Activated CD4-positive, alpha-beta memory T cell treated with anti-CD3 and anti-CD28 coated beads, Interleukin-2, amount 10 ng/mL, durations not matched to agents 7 days and 5 days (primary cell): ENCODE measurements at regions not wholly inside any gene's neighbourhood (a gene's known extent, or its start where the extent isn't known, plus 50 kb on each side); places are given as distances from the start of the nearest gene placed in this dataset.

Experiments used
- CTCF ChIA-PET: fragments of 350-600 bp; sonication (Branson Sonifier 250); formaldehyde crosslinking; loops from one replicate; lab custom pipeline; 2021; ENCODE audit warnings: antibody characterized with exemption, inconsistent platforms; lab: Charles Lee
- POLR2A ChIA-PET: fragments of 350-600 bp; sonication (Branson Sonifier 250); formaldehyde crosslinking; loops from one replicate; lab custom pipeline; 2021; ENCODE audit warnings: antibody characterized with exemption; lab: Charles Lee
- DNase-seq: peaks from one replicate; pipeline ENCODE4 v3.0.0-alpha.2; 2020
- H3K27ac Mint-ChIP-seq: one replicate; pipeline ENCODE4 v1.8.0; 2021; ENCODE audit warnings: mild to moderate bottlenecking, mixed read lengths
- H3K27me3 Mint-ChIP-seq: one replicate; pipeline ENCODE4 v1.8.0; 2021; ENCODE audit warnings: mixed read lengths
- H3K36me3 Mint-ChIP-seq: one replicate; pipeline ENCODE4 v1.8.0; 2021; ENCODE audit warnings: low read depth, mixed read lengths
- H3K4me1 Mint-ChIP-seq: one replicate; pipeline ENCODE4 v1.8.0; 2021; ENCODE audit warnings: mixed read lengths
- H3K4me3 Mint-ChIP-seq: one replicate; pipeline ENCODE4 v1.8.0; 2021; ENCODE audit warnings: mild to moderate bottlenecking, mixed read lengths
- H3K9me3 Mint-ChIP-seq: one replicate; pipeline ENCODE4 v1.8.0; 2021; ENCODE audit warnings: mixed read lengths

- H3K4me1 Mint-ChIP-seq = no peaks in the 10 kb centered on the region
- DNase-seq = no peak
- no peak overlapping the region for H3K27ac Mint-ChIP-seq
- no peaks in the 10 kb centered on the region for H3K36me3 Mint-ChIP-seq
- ChIA-PET POLR2A (no interaction called here), CTCF (interaction anchor here (1.1 to 2.3 kb wide), 3 partner anchors 14 to 637 kb away, joined by 3 to 13 read pairs (median 7); no protein-coding TSS in a partner anchor)
- no peaks in the 10 kb centered on the region for H3K27me3 Mint-ChIP-seq
- H3K4me3 Mint-ChIP-seq = no peak overlapping the region
- H3K9me3 Mint-ChIP-seq = no peaks in the 10 kb centered on the region
Observed at GRCh38 chr7:18320422-18320821, 175.1 kb upstream of the HDAC9 start.

GRCh38 chr7:18320971-18321567, 174.5 kb upstream of the HDAC9 start:
- H3K36me3 Mint-ChIP-seq = no peaks in the 10 kb centered on the region
- H3K4me3 Mint-ChIP-seq = no peak overlapping the region
- no peak overlapping the region for H3K27ac Mint-ChIP-seq
- H3K27me3 Mint-ChIP-seq = no peaks in the 10 kb centered on the region
- no peak for DNase-seq
- ChIA-PET POLR2A (no interaction called here), CTCF (interaction anchor here (1.2 to 2.3 kb wide), 4 partner anchors 550 to 637 kb away, joined by 3 to 13 read pairs (median 6); no protein-coding TSS in a partner anchor)
- no peaks in the 10 kb centered on the region for H3K9me3 Mint-ChIP-seq
- no peaks in the 10 kb centered on the region for H3K4me1 Mint-ChIP-seq

GRCh38 chr7:18330548-18330947, 165.0 kb upstream of the HDAC9 start:
- Mint-ChIP-seq H3K4me1 (no peaks in the 10 kb centered on the region), H3K36me3 (no peaks in the 10 kb centered on the region)

GRCh38 chr7:18336626-18337025, 158.9 kb upstream of the HDAC9 start:
- Mint-ChIP-seq H3K27ac (no peak overlapping the region), H3K9me3 (peaks cover 3% of the 10 kb centered on the region), H3K4me1 (no peaks in the 10 kb centered on the region), H3K27me3 (peaks cover 2% of the 10 kb centered on the region), H3K36me3 (no peaks in the 10 kb centered on the region), H3K4me3 (no peak overlapping the region)
- ChIA-PET POLR2A (no interaction called here), CTCF (no interaction called here)
- DNase-seq = no peak

More at GRCh38 chr7:18330548-18330947, 165.0 kb upstream of the HDAC9 start:
- POLR2A ChIA-PET = no interaction called here
- Mint-ChIP-seq H3K4me3 (no peak overlapping the region), H3K27ac (no peak overlapping the region), H3K9me3 (no peaks in the 10 kb centered on the region), H3K27me3 (no peaks in the 10 kb centered on the region)
- CTCF ChIA-PET = no interaction called here
- DNase-seq = no peak

GRCh38 chr7:18337048-18337809, 158.3 kb upstream of the HDAC9 start:
- H3K9me3 Mint-ChIP-seq = peaks cover 3% of the 10 kb centered on the region
- no peak overlapping the region for H3K27ac Mint-ChIP-seq
- ChIA-PET CTCF (no interaction called here), POLR2A (no interaction called here)
- H3K4me3 Mint-ChIP-seq = no peak overlapping the region
- no peaks in the 10 kb centered on the region for H3K36me3 Mint-ChIP-seq
- H3K4me1 Mint-ChIP-seq = no peaks in the 10 kb centered on the region
- H3K27me3 Mint-ChIP-seq = peaks cover 5% of the 10 kb centered on the region
- DNase-seq = no peak

- peaks cover 3% of the 10 kb centered on the region for H3K9me3 Mint-ChIP-seq
Observed at GRCh38 chr7:18338910-18339523, 156.5 kb upstream of the HDAC9 start.

GRCh38 chr7:18341756-18342155, 153.8 kb upstream of the HDAC9 start:
- Mint-ChIP-seq H3K4me1 (no peaks in the 10 kb centered on the region), H3K27me3 (peaks cover 16% of the 10 kb centered on the region), H3K4me3 (no peak overlapping the region), H3K9me3 (peaks cover 3% of the 10 kb centered on the region), H3K36me3 (no peaks in the 10 kb centered on the region), H3K27ac (no peak overlapping the region)
- ChIA-PET CTCF (no interaction called here), POLR2A (no interaction called here)
- DNase-seq = no peak

More at GRCh38 chr7:18338910-18339523, 156.5 kb upstream of the HDAC9 start:
- H3K4me3 Mint-ChIP-seq = no peak overlapping the region
- peaks cover 7% of the 10 kb centered on the region for H3K27me3 Mint-ChIP-seq
- H3K4me1 Mint-ChIP-seq = no peaks in the 10 kb centered on the region
- H3K27ac Mint-ChIP-seq = no peak overlapping the region
- no peak for DNase-seq
- no peaks in the 10 kb centered on the region for H3K36me3 Mint-ChIP-seq
- ChIA-PET CTCF (no interaction called here), POLR2A (no interaction called here)

- peaks cover 3% of the 10 kb centered on the region for H3K9me3 Mint-ChIP-seq
- POLR2A ChIA-PET = interaction anchor here (0.6 kb wide), 1 partner anchor 22 kb away, joined by 3 read pairs; no protein-coding TSS in a partner anchor
- H3K4me3 Mint-ChIP-seq = no peak overlapping the region
- DNase-seq = no peak
- CTCF ChIA-PET = interaction anchor here (3.3 kb wide), 1 partner anchor 573 kb away, joined by 15 read pairs; no protein-coding TSS in a partner anchor
- peaks cover 17% of the 10 kb centered on the region for H3K27me3 Mint-ChIP-seq
- H3K36me3 Mint-ChIP-seq = no peaks in the 10 kb centered on the region
- no peak overlapping the region for H3K27ac Mint-ChIP-seq
- no peaks in the 10 kb centered on the region for H3K4me1 Mint-ChIP-seq
Observed at GRCh38 chr7:18343047-18343446, 152.5 kb upstream of the HDAC9 start.

GRCh38 chr7:18344536-18344935, 151.0 kb upstream of the HDAC9 start:
- peaks cover 3% of the 10 kb centered on the region for H3K9me3 Mint-ChIP-seq
- H3K27ac Mint-ChIP-seq = no peak overlapping the region
- no peak overlapping the region for H3K4me3 Mint-ChIP-seq
- H3K36me3 Mint-ChIP-seq = no peaks in the 10 kb centered on the region
- DNase-seq = no peak
- ChIA-PET CTCF (interaction anchor here (3.3 kb wide), 1 partner anchor 575 kb away, joined by 15 read pairs; no protein-coding TSS in a partner anchor), POLR2A (no interaction called here)
- H3K27me3 Mint-ChIP-seq = peaks cover 17% of the 10 kb centered on the region
- no peaks in the 10 kb centered on the region for H3K4me1 Mint-ChIP-seq

GRCh38 chr7:18345641-18346234, 149.8 kb upstream of the HDAC9 start:
- H3K27ac Mint-ChIP-seq = no peak overlapping the region
- ChIA-PET CTCF (interaction anchor here (0.8 to 3.3 kb wide), 3 partner anchors 12 to 665 kb away, joined by 3 to 15 read pairs (median 3); no protein-coding TSS in a partner anchor), POLR2A (no interaction called here)
- peaks cover 3% of the 10 kb centered on the region for H3K9me3 Mint-ChIP-seq
- H3K4me3 Mint-ChIP-seq = no peak overlapping the region
- H3K27me3 Mint-ChIP-seq = peaks cover 19% of the 10 kb centered on the region
- no peaks in the 10 kb centered on the region for H3K4me1 Mint-ChIP-seq
- DNase-seq = peak; percentile 25
- H3K36me3 Mint-ChIP-seq = no peaks in the 10 kb centered on the region

GRCh38 chr7:18347170-18347569, 148.4 kb upstream of the HDAC9 start:
- H3K4me3 Mint-ChIP-seq = no peak overlapping the region
- H3K27me3 Mint-ChIP-seq = peaks cover 14% of the 10 kb centered on the region
- ChIA-PET CTCF (interaction anchor here (1.0 kb wide), 1 partner anchor 664 kb away, joined by 3 read pairs; no protein-coding TSS in a partner anchor), POLR2A (no interaction called here)
- no peaks in the 10 kb centered on the region for H3K9me3 Mint-ChIP-seq
- no peak for DNase-seq
- no peak overlapping the region for H3K27ac Mint-ChIP-seq
- H3K36me3 Mint-ChIP-seq = no peaks in the 10 kb centered on the region
- no peaks in the 10 kb centered on the region for H3K4me1 Mint-ChIP-seq

- peaks cover 4% of the 10 kb centered on the region for H3K27me3 Mint-ChIP-seq
- no peaks in the 10 kb centered on the region for H3K9me3 Mint-ChIP-seq
- H3K27ac Mint-ChIP-seq = no peak overlapping the region
- H3K4me1 Mint-ChIP-seq = no peaks in the 10 kb centered on the region
- no peak for DNase-seq
- H3K36me3 Mint-ChIP-seq = no peaks in the 10 kb centered on the region
- ChIA-PET POLR2A (no interaction called here), CTCF (interaction anchor here (1.9 kb wide), 1 partner anchor 644 kb away, joined by 3 read pairs; no protein-coding TSS in a partner anchor)
- no peak overlapping the region for H3K4me3 Mint-ChIP-seq
Observed at GRCh38 chr7:18350678-18351077, 144.9 kb upstream of the HDAC9 start.
